Type B pancreatic cell (in vitro differentiated cells): ENCODE measurements at regions not wholly inside any gene's neighbourhood (a gene's known extent, or its start where the extent isn't known, plus 50 kb on each side); places are given as distances from the start of the nearest gene placed in this dataset.

Experiments used
- DNase-seq: peaks from one replicate; pipeline ENCODE4 v3.0.0; 2021; ENCODE audit warnings: mixed read lengths; ENCODE audit not compliant: unreplicated experiment; ENCODE audit errors: extremely low spot score
- H3K27ac Mint-ChIP-seq: 2 replicates; pipeline ENCODE4 v1.8.0; 2021; ENCODE audit warnings: mild to moderate bottlenecking, mixed read lengths
- H3K27me3 Mint-ChIP-seq: 2 replicates; pipeline ENCODE4 v1.8.0; 2021; ENCODE audit warnings: mixed read lengths
- H3K36me3 Mint-ChIP-seq: 2 replicates; pipeline ENCODE4 v1.8.0; 2021; ENCODE audit warnings: mixed read lengths
- H3K4me1 Mint-ChIP-seq: one replicate; pipeline ENCODE4 v1.8.0; 2021; ENCODE audit warnings: mixed read lengths; ENCODE audit not compliant: unreplicated experiment
- H3K4me3 Mint-ChIP-seq: 2 replicates; pipeline ENCODE4 v1.8.0; 2021; ENCODE audit warnings: mild to moderate bottlenecking, mixed read lengths
- H3K9me3 Mint-ChIP-seq: 2 replicates; pipeline ENCODE4 v1.8.0; 2021; ENCODE audit warnings: mixed read lengths
- CTCF ChIP-seq: fragments of 200-600 bp; sonication (generic); conservative IDR thresholded peaks from 2 replicates; pipeline ENCODE4 v1.5.0; 2021; ENCODE audit warnings: antibody characterized with exemption, mild to moderate bottlenecking

- H3K4me3 Mint-ChIP-seq, result no peak overlapping the region
- no peak for DNase-seq
- TF ChIP-seq CTCF, result peak; percentile 25
- H3K9me3 Mint-ChIP-seq, result peaks cover 5% of the 10 kb centered on the region
- no peaks in the 10 kb centered on the region for H3K36me3 Mint-ChIP-seq
- no peaks in the 10 kb centered on the region for H3K27me3 Mint-ChIP-seq
- H3K4me1 Mint-ChIP-seq, result peaks cover 5% of the 10 kb centered on the region
- H3K27ac Mint-ChIP-seq, result no peak overlapping the region
These were observed 95.2 kb upstream of the ATP11B start for GRCh38 chr3:182698078-182698477.

- Mint-ChIP-seq H3K9me3 (peaks cover 5% of the 10 kb centered on the region), H3K4me1 (peaks cover 5% of the 10 kb centered on the region), H3K36me3 (no peaks in the 10 kb centered on the region), H3K27me3 (no peaks in the 10 kb centered on the region), H3K4me3 (no peak overlapping the region), H3K27ac (no peak overlapping the region)
- no peak for DNase-seq
- TF ChIP-seq CTCF, result no peak
These were observed 93.6 kb upstream of the ATP11B start for GRCh38 chr3:182699550-182700170.

GRCh38 chr3:182702216-182702615, 91.1 kb upstream of the ATP11B start:
- no peaks in the 10 kb centered on the region for H3K27me3 Mint-ChIP-seq
- no peak for DNase-seq
- peaks cover 5% of the 10 kb centered on the region for H3K9me3 Mint-ChIP-seq
- H3K36me3 Mint-ChIP-seq, result no peaks in the 10 kb centered on the region
- H3K27ac Mint-ChIP-seq, result no peak overlapping the region
- no peak overlapping the region for H3K4me3 Mint-ChIP-seq
- no peak for TF ChIP-seq CTCF
- H3K4me1 Mint-ChIP-seq, result peaks cover 8% of the 10 kb centered on the region

GRCh38 chr3:182703233-182703632, 90.1 kb upstream of the ATP11B start:
- H3K4me1 Mint-ChIP-seq, result peaks cover 6% of the 10 kb centered on the region
- DNase-seq, result no peak
- H3K9me3 Mint-ChIP-seq, result peaks cover 5% of the 10 kb centered on the region
- no peaks in the 10 kb centered on the region for H3K27me3 Mint-ChIP-seq
- TF ChIP-seq CTCF, result no peak
- no peaks in the 10 kb centered on the region for H3K36me3 Mint-ChIP-seq
- no peak overlapping the region for H3K27ac Mint-ChIP-seq
- no peak overlapping the region for H3K4me3 Mint-ChIP-seq

- peaks cover 6% of the 10 kb centered on the region for H3K4me1 Mint-ChIP-seq
- peak overlapping the region; percentile 11 for H3K4me3 Mint-ChIP-seq
- no peaks in the 10 kb centered on the region for H3K27me3 Mint-ChIP-seq
- peaks cover 5% of the 10 kb centered on the region for H3K9me3 Mint-ChIP-seq
- peak; percentile 36 for TF ChIP-seq CTCF
- DNase-seq, result no peak
- H3K27ac Mint-ChIP-seq, result no peak overlapping the region
- no peaks in the 10 kb centered on the region for H3K36me3 Mint-ChIP-seq
These were observed 88.4 kb upstream of the ATP11B start for GRCh38 chr3:182704926-182705325.

GRCh38 chr3:182708810-182709209, 84.5 kb upstream of the ATP11B start:
- Mint-ChIP-seq H3K4me1 (peaks cover 6% of the 10 kb centered on the region), H3K9me3 (no peaks in the 10 kb centered on the region), H3K4me3 (no peak overlapping the region), H3K27me3 (no peaks in the 10 kb centered on the region), H3K36me3 (no peaks in the 10 kb centered on the region), H3K27ac (no peak overlapping the region)
- no peak for DNase-seq
- TF ChIP-seq CTCF, result no peak
